NCI-H510A (cell line): ENCODE measurements at regions not wholly inside any gene's neighbourhood (a gene's known extent, or its start where the extent isn't known, plus 50 kb on each side); places are given as distances from the start of the nearest gene placed in this dataset.
"Not testable (repeated sequence)": the region's sequence is repeated elsewhere in the genome, so short reads cannot be mapped to it uniquely, and the experiment has no call there.

Source experiments
- DNase-seq: peaks from one replicate; lab custom pipeline; 2025; lab: John Stamatoyannopoulos, UW

- not testable (repeated sequence) for DNase-seq
Measured at GRCh38 chr2:131639001-131639620, 111.4 kb downstream of the CCDC74A start.

DNA sequence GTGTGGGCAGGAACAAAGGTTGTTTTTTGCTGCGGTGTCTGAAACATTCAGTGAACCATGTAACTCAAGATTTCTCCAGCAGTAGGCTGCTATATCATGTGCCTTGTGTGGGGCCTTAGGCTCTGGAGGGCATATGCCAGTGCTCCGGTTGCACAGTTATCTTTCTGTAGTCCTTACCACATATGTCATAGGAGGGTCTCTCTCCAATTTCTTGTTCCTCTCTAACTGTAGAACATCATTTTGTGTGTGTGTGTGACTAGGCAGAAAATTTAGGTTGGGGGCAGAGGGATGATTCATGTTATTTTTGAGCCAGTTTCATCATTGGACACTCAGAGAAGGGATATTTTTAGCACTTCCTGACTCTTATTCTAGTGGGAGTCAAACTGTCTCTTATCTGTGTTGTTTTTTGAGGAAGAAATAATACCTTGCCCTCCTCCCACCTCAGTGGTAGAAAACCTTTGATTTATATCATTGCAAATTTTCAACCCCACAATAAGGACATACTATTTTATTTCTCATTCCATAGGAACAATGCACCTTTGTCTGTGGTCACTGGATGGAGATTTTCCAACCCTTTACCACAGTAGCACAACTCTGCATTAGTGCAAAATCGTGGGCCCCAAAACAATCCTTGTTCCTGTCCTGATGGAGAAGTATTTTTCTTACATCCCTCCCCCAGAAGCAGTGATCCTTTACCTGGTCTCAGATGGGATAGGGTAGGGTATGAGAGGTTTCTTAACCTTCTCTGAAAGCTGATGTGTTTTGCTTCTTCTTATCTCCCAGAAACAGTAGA, 113.9 kb downstream of the CCDC74A start:
- no peak for DNase-seq

DNA sequence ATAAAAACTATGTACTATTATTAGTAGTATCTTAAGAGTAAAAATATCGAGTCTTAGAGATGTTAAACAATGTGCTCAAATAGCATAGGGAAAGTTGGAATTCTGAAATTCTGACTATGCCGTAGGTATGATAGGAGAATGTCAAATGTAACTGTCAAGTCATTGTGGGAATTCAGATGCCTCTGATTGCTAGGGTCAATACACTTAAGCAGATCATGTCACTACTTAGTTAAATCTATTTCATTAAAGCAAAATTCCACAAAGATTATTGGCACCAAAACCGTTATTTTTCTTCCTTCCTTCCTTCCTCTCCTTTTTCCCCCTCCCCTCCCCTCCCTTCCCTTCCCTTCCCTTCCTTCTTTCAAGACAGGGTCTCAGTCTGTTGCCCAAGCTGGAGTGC, 115.5 kb downstream of the CCDC74A start:
- DNase-seq, result not testable (repeated sequence)

DNA sequence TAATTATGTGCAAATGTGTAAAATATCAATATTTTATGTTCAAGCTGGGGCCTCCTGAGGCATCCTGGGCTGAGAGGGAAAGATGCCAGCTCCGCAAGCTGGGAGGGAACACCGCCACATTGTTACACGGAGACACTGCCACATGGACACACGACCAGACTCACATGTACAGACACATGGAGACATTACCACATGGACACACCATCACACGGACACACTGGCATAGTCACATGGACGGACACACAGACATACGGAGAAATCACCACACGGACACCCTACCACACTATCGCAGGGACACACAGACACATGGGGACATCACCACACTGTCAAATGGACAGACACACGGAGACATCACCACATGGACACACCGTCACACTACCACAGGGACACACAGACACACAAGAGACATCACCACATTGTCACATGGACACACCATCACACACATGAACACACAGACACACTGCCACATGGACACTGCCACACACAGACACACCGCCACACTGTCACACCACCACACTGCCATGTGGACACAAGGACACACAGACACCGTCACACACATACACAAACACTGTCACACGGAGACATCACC, 117.6 kb downstream of the CCDC74A start:
- no peak for DNase-seq

GRCh38 chr2:131646220-131646619, 118.5 kb downstream of the CCDC74A start:
- DNase-seq, result not testable (repeated sequence)

DNA sequence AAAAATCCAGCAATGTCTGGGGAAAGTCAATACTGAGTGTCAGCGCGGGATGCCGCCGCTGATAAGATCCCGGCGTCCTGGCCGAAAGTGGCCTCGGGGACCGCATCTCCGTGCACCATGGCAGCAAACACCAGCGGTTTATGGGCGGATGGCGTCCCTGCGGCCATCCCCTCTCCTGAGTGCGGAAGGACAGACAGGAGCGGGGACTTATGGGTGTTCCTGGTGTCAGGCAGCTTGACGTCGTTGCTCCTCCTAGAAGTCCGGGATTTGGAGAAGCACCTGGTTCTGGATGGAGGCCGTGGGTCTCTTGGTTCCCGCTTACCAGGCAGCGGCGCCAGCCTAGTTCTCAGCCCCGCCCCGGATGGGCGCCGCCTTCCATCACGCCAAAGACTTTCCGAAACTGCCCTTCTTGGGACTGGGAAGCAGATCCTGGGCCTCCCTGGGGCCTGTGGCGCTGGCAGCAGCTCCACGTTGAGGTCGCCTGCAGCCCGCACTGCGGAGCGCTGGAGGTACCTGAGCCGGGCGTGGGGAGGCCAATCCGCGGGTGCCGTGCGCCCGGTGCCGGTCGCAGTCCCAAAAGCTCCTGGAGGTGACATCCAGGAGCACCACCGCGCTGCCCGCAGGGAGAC, 119.1 kb downstream of the CCDC74A start:
- DNase-seq, result no peak

- not testable (repeated sequence) for DNase-seq
Measured at GRCh38 chr2:131648565-131648964, 120.9 kb downstream of the CCDC74A start.

DNA sequence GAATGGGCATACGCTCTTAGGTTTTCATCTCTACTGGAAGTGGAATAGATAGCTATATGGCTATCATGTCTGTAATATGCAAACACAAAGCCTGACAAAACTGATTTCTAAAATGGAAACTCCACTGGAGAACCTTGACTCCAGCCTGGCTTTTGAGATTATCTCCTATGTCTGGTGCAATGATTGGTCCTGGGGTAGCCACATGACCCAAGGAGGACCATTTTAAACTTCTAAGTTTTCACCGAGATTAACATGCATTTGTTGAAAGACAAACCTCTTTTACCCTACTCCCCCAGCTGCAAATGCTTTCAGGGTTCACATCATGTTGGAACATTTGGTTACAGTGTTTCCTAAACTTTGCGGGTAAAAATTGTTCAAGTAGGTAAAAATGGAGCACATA, 124.6 kb downstream of the CCDC74A start:
- not testable (repeated sequence) for DNase-seq

DNA sequence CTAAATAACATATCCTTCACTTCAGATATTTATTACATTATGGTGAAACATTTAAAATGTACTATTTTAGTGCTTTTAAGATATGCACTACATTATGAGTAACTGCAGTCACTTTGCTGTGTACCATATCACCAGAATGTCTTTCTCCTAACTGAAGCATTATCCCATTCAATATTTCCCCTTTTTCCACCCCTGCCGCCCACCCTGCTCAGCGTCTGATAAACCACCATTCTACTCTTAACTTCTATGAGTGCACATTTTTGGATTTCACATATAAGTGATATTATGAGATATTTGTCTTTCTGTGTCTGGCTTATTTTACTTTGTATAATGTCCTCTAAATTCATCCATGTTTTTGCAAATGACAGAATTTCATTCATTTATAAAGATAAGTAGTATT, 126.4 kb downstream of the CCDC74A start:
- DNase-seq, result not testable (repeated sequence)

DNA sequence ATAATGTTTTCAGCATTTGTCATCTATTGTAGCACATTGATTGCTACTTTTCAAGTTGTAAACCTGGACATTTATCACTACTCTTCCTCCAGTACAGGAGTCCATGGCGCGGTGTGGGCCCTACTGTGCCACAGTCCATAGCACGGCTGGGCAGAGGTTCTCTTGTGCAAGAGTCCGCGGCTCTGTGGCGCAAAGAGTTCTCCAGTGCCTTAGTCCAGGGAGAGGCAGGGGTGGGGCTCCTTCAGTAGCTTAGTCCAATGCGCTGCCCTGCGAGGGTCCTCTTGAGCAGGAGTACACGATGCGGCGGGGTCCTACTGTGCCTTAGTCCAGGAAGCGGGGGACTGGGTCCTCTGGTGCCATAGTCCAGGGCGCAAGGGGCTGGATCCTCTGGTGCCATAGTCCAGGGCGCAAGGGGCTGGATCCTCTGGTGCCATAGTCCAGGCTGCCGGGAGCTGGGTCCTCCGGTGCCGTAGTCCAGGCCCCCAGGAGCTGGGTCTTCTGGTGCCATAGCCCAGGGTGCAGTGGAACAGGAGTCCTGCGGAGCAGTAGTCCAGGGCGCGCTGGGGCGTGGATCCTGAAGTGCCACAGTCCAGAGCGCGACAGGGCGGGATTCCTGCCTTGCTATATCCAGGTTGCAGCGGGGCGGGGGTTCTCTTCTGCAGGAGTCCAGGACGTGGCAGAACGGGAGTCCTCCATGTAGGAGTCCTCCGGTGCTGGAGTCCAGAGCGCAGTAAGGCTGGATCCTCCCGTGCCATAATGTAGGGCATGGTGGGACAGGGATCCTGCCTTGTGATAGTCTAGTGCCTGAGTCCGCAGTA, 129.3 kb downstream of the CCDC74A start:
- no peak for DNase-seq

GRCh38 chr2:131657895-131658768, 130.4 kb downstream of the CCDC74A start:
- no peak for DNase-seq

DNA sequence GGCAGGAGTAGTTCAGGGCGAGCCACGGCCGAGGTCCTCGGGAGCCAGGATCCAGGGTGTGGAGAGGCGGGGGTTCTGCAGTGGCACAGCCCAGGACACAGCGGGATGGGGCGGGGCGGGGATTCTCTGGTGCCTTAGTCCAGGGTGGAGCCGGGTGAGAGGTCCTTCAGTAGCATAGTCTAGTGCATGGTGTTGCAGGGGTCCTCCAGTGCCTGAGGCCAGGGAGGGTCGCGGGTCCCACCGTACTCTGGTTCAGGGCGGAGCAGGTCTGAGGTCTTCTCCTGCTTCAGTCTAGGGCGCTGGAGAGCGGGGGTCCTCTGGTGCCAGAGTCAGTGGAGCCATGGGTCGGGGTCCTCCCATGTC, 131.1 kb downstream of the CCDC74A start:
- no peak for DNase-seq

DNA sequence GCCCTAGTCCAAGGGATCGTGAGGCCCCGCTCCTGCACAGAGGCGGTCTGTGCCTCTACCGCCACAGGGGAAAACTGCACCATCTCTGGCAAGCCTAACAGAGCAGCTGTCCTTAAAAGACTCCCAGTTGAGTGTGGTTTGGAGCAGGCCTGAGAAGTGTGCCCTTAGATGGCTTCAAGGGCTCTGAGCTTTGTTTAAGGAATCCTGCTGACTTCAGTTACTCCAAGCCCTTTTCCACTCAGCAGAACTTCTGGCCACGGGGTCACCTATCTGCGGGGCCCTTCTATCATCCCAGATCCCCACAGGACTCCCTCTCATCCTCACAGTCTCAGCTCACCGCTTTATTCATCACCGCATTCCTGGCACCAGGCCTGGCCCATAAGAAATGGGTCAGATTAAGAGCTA, 131.5 kb downstream of the CCDC74A start:
- DNase-seq, result no peak

DNA sequence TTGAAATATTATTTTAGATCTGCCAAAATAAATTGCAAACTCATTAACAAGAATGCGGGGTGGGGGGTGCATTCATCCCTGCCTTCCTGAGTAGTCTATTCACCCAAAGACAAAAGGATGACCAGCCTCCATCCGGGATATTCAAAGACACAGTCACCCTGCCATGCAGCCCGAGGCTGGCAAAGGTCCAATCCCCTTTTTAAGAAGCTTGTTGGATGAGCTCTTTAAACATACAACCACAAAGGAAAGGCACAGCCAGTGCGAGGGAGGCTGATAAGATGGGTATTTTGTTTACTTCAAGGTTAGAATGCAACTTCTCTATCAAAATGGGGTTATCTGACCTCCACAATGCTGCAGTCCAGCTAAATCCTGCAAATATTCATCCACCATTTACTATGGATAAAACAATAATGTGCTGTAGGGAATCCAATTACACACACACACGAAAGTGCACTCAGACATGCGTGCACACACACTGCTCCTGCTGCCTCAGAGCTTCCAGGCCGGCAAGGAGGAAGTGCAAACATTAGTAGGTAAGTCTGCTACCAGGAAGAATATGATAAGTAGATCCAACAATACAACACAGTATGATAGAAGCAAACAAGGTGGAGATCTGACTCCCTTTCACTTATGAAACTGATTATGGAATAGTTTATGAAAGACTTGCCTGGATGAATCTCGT, 133.6 kb downstream of the CCDC74A start:
- peak; percentile 62 for DNase-seq

GRCh38 chr2:131661884-131662535, 134.3 kb downstream of the CCDC74A start:
- DNase-seq, result not testable (repeated sequence)

- DNase-seq, result not testable (repeated sequence)
Measured at GRCh38 chr2:131663501-131663900, 135.8 kb downstream of the CCDC74A start.

DNA sequence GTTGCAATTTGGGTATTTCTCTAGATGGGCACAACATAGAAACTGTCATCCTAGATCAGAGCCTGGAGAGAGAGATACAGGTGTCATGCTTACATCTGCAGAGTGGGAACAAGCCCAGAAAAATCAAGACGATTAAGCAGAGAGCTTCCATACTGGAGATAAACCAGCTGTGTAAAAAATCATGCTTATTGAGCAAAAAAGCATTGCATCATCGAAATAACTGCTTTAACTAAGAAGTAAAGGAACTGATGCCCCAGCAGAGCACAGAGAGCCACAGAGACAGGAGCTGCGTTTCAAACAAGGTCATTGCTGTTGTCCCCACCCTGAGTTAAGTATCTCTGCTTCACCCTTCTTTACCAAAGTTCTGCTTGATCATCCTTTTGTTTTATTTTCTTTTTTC, 138.0 kb downstream of the CCDC74A start:
- not testable (repeated sequence) for DNase-seq

DNA sequence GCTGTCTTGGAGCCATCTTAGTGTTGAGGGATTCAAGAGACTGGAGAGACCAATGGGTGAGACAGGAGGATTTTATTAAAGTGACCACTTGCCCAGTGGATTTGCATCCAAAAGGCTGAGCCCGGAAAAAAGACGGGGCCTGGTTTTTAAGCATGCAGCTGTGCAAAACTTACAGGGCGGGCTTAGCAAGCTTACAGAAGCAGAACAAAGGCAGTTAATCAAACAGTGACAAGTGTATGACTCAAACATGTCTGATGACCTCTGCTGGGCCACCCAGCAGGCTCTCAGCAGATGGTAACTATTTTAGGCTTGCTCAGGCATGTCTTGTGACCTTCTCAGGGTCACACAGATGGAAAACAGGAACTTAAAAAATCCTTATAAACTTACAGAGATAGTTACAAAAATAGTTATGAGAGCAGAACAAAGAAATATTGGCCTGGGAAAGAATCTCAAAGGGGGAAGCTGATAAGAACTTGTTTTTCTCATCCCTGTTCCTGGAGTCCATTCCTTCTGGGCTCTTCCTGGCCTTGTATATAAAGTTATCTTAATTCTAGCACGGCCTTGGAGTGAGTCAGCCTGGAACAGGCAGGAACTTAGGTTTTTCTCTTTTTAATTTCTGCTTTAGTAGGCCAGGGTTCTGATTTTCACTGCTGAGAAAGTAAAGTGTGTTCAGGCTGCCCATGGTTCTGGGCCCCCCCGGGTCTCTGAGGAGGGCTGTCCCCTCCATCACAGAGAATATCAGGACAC, 141.3 kb downstream of the CCDC74A start:
- not testable (repeated sequence) for DNase-seq
